Activated naive CD8-positive, alpha-beta T cell treated with anti-CD3 and anti-CD28 coated beads, Interleukin-2, amount 50 U/mL, for 16 hours (primary cell): ENCODE measurements at regions not wholly inside any gene's neighbourhood (a gene's known extent, or its start where the extent isn't known, plus 50 kb on each side); places are given as distances from the start of the nearest gene placed in this dataset.

Experiments used
- DNase-seq: peaks from one replicate; pipeline ENCODE4 v3.0.0-alpha.2; 2020; ENCODE audit warnings: low read depth, low spot score

DNA sequence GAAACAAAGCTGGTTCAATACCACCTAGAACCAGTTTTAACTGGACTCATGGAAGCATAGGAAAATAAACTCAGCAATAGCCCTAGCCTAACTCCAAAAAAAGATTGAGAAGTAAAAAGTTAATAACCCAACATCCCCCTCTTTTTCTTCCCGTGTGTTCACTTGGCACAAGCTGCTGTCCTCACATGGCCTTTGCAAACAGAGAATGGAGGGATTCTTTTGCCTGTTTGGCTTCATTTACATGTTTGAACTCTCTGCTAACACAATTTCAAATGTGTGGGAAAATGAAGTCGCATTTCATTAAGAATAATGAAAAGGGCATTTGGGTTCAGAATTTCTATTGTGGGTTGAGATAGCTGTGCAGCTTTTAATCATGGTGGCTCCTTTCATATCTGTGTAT is 589.2 kb upstream of the LRRTM1 start:
- DNase-seq, result no peak

DNA sequence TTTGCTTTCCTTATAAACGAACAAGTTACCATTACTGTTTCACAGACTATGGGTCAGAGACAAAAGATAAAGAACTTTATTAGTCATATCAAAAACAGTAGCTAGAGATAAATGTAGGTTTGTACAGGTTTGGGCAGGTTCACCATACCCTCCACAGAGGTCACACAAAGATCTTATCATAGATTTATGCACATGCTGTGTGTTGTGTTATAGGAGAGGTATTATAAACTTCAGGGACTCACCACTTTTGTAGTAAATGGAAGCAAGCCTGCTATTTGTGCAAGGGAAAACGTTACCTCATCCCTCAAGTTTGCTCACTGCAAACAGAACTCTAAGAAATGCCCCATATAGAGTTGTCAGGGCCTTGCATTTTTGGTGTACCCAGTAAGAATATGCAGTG is 584.5 kb upstream of the LRRTM1 start:
- no peak for DNase-seq

DNA sequence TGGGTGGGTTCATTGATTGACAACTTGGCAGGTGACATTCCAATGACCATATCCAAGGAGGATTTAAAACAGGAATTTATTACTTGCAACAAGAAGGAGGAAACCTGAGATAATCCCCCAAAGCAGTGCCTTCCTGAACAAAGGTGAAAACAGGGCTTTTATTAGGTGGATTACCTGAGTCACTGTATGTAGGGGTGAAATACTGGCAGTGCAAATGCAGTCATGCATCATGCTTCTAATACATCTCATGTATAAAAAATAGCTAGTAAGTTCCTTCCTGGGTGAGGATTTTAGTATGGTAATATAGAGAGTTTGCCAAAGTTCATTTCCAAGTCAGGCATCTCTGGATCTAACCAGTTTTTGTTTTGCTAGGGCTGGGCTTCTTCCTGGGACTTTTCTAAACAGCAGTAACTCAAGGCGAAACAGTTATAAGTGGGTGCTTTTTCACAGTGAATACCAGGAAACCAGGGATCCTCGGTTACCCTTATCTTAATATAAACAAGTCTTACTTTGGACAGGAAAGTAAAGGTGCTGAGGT is 583.4 kb upstream of the LRRTM1 start:
- DNase-seq, result no peak

DNA sequence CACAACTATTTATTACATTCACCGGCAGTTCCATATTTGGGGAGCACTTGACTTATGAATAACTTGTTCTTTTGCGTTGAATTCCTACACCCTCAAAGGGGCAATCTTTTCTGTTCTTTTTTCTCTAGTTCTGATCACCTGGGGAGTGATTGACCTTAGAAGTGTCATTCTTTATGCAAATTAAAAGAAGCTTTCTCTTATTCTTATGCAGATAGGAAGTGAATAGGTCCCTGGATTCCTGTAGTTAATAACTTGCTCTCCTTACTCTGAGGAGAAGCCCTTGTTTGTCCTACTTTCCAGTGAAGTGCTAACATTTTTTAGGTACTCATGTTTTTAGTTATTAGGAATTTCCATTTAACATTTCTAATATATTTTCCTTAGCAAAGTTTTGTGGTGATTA is 569.8 kb upstream of the LRRTM1 start:
- no peak for DNase-seq

DNA sequence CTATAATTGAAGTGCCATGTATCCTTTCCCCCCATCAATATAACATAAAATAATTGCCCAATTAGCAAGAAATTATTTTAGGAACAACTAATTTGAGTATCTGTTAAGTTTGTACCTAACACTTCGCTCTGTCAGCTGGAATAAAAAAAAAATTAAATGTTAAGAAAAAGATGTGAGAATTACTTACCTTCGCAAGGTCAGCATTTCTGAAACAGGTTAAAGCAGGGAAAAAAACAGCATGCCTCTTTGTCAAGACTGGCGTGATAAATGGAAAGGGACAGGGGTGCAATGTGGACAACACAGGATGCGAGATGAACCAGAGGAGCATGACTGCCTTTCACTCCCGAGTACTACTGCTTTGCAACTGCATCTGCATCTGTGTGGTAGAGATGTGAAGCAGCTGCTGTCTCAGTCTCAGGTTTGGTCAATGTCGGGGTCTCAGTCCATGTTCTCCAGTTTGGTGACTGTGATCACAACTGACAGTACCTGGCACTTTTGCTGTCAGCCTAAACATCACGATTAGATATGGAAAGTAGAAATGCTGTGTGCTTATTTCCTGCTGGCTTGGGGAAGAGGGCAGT is 565.4 kb upstream of the LRRTM1 start:
- DNase-seq, result no peak

DNA sequence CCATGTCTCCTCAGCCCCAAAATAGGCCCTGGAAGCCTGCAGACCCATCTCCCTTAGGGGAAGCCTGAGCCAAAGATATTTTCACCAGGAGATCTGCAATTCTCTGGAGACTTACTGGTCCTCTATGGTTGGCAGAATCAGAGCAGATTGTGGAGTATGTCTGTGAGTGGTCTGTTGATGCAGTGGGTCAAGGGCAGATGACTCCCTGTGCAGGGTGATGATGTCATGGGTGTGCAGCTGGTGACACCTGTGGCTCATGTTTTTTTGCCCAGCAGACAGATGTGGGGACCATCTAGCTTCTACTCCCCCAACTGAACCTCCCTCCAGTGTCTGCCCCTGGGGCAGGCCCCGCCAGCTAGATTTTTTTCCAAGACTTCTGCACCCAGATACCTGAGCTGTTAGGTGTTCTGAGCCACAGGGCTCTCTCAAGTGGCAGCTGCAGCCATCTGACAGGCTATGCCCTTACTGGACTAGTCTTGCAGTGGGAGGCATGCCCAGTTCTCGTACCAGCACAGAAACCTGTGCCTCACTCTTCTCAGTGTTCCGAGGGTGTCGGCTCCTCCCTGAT is 558.7 kb upstream of the LRRTM1 start:
- no peak for DNase-seq

DNA sequence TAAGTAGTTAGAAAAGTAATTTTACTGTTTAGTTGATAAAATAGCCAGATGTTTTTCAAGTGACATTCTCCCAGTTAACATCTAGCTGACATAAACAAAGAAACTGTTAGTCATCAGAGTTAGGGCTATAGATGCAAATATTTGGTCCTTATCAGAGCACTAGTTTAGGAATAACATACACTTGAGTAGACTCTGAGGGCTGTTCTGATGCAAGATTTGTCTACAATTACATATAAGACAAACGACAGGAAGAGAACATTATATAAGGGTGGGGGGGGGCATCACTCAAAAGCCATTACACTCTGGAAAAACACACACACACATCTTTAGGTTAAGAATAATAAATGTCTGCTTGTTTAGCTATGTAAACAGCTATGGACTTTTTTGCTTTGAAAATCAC is 554.4 kb upstream of the LRRTM1 start:
- no peak for DNase-seq

DNA sequence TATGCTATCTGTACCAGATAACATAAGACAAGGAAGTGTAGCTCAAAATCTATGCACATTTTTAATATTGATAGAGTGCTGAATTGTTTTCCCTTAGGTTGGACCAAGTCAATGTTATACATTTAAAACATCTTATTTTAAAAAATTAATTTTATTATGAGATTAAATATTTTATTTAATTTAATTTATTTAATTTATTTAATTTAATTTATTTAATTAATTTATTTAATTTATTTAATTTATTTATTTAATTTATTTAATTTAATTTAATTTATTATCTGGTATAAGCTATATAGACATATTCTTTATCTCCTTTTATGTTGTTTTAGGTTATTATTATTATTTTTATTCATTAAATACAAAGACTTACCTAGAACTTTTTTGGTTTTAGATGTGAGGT is 551.7 kb upstream of the LRRTM1 start:
- no peak for DNase-seq

DNA sequence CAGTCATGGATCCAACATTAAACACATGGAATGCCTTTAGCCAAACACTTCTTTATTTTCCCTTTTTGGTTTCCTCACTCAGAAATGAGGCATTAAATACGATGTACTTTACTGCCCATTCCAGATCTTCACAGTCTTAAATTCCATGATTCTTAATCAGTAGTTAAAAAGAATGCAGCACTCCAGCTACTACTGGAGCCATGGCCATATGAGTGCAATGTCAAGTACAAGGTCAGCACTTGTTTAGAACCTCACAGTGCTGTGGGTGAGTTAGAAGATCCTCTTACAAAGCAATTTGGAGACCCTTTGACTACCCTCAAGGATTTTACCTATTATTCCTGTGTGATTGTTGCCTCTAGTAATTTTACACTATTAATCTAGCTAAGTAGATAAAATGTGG is 550.3 kb upstream of the LRRTM1 start:
- DNase-seq, result no peak

DNA sequence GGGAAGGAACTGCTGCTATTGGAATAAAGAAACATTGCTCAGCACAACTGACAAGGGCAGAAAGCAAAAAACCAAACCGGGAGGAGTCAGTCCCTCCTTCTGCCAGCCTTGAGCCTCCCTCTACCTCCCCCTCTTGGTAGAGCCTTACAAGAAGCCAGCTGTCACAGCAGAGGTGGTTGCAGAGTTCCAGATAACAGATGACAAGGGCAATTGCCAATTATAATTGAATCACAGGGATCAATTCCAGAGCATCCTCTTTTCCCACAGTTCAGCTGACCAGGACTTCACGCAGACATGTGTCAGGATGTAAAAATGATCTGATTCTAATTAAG is 548.2 kb upstream of the LRRTM1 start:
- no peak for DNase-seq

DNA sequence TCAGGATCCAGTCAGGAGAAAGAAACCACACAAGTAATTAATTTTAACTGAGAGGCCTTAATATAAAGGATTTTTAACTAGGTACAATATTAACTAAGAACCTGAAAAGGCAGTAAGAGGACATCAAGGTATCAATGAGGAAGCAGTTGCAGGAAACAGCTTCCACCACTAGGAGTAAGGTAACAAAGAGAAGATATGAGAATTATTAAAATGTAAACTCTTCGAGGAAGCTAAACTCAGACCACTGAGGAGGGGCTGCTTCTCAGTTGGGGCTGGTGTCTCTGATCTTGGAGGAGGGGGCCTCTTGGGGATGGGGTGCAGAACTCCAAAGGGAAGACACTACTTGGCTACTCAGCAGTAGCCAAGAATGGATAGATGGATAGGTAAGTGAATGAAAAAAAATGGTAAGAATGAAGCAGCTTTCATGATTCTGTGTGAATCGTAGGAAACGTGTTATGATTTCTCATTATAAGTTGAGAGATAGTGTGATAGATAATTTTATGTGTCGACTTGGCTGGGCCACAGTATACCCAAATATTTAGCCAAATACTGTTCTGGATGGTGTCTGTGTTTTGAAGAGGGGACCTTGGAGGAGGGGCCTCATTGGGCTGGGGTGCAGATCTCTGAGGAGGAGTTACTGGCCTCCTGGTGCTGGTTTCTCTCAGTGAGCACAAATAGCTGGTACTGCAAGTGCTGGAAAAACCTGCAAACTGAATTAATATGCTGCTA is 547.7 kb upstream of the LRRTM1 start:
- no peak for DNase-seq

DNA sequence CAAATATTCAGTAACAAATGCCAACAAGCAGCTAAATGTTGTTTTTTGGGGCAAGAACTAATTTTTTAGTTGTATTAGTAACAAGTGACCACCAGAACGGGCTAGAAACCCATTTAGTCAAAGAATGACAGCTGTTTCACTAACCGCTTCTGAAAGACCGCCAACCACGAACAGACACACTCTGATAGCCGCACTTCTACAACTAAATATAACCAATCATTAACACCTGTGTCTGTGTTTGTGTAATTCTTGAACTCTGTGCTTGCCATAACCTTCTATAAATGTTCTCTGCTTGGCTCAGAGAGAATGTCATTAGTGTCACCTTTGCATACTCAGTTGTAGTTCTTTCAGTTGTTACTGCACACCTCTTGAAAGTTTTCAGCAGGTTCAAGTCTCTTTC is 526.3 kb upstream of the LRRTM1 start:
- no peak for DNase-seq

DNA sequence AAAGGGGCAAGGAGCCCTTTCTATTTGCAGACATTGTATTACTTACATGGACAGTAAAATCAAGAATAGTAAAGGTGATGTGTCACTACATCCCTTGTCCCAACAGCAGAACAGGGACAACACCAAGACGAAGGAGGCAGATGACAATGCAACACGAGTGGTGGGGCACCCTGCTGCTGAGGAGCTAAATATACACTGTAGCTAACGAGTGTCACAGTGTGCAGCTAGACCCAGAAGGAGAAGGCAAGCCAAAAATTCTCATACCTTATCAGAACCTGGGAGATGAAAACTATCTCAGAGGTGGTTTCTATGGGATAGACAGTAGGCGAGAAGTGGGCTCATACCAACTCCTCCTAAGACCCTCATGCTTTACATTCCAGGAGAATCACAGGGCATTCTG is 518.4 kb upstream of the LRRTM1 start:
- DNase-seq, result no peak

DNA sequence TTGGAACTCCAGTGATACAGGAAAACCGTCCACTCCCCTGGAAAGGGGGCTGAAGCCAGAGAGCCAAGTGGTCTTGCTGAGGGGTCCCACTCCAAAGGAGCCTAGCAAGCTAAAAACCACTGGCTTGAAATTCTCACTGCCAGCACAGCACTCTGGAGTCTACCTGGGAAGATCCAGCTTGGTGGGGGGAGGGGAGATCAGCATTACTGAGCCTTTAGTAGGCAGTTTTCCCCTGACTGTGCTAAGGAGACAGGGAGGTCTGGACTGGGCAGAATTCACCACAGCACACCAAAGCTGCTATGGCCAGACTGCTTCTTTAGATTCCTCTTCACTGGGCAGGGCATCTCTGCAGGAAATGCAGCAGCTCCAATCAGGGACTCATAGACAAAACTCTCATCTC is 510.7 kb upstream of the LRRTM1 start:
- DNase-seq, result no peak

DNA sequence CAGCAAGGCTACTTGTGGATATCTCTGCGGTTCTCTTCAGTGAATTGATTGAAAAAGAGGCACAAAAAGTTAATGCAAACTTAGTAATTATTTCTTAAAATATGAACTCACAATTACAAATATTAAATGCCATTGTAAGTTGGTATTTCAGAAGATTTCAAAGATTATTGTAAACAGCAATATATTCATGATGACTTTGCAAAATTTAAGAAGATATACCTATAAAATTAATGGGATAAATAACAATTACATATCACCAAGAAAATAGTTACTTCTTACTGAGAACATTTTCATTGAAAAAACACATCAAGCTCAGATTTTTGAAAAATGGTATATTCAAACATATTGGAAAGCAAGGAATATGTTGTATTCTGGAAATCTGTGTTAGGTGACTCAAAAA is 482.0 kb upstream of the LRRTM1 start:
- no peak for DNase-seq

DNA sequence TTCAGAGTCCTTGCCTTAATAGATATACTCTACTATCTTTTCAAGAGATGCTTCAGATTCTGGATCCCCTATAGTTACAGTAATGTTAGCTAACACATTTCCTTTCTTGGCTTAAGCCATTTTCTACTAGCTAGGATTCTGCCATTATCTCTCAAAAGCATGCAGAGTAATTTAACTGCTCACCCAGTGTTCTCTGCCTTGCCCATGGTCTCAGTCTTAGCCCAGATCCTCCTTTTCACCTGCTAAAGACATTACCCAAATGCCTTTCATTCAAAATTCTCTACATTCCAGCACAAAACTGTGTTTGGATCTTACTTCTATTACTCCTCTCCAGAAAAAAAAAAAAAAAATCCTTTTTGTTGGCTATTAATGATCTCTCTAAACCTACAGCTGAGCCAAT is 474.2 kb upstream of the LRRTM1 start:
- no peak for DNase-seq

DNA sequence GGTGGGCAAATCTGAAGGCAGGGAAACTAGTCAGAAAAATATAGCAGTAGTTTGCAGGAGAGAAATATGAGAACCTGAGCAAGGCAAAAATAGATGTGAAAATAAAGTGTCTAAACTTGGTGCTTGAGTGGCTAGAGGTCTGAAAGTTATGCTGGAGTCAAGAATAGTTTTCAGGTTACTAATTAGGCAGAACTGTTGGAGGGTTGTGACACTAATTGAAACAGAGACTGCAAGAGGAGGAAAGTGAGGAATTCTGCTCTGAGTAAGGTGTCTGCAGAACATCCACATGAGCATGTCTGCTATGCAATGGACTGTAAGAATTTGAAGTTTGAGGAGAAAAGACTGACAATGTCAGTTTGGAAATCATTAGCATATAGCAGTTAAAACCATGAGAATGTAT is 444.0 kb upstream of the LRRTM1 start:
- no peak for DNase-seq

DNA sequence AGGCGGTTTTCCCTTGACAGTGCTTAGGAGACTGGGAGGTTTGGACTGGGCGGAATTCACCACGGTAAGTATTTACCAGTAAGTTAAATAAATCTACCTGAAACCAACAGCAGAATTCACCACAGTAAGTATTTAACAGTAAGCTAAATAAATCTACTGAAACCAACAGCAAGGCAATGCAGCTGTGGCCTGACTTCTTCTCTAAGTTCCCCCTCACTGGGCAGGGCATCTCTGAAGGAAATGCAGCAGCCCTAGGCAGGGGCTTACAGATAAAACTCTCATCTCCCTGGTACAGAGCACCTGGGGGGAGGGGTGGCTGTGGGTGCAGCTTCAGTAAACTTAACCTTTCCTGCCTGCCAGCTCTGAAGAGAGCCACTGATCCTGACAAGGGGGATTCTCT is 432.5 kb upstream of the LRRTM1 start:
- no peak for DNase-seq

DNA sequence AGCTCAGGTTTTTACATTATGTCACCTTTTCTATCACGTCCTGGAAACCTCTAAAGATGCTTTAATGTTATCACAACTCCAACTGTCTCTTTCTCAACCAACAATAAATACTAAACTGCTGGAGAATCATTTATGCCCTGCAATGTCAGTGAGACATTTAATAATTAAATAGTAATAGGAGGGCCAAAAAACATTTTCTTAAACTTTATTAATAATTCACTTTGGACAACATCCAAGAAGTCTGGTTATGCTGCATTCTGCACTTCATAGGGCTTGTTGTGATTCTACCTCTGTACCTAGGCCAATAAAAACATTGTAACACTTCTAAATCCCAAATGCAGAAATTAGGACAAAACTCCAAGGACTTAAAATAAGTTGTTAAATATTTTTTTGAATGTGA is 420.4 kb upstream of the LRRTM1 start:
- DNase-seq, result no peak

DNA sequence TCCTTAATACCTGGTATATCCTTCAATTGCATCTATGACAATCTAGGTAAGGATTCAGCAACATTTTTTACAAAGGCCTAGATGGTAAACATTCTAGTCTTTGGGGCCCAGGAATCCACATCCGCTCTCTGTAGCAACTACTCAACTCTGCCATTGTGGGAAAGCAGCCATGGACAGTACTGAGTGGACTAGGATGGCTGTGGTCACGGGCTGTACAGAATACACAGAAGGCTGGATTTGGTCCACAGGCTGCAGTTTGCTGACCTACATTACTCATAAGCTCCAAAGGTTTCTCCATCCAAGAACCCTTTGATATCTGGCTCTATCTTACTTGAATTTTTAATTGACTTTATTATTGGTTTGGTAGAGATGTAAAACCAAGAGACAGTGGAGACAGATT is 418.3 kb upstream of the LRRTM1 start:
- DNase-seq, result no peak

DNA sequence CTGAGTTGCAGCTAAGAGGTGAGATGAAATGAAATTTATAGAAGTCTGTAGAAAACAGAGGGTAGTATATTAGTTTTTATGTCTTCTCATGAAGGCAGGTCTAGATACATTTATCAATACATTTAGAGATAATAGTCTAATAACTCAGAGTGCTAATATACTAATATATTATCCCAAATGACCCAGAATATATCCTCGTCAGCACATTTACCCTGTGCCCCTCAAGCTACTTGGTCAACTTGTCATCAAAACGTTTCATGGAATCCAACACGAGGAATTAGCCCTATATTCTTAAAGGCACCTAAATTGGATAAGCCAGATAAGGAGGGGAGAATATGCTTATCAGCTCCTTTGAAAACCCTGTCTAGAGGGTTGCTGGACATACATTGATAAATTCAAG is 415.1 kb upstream of the LRRTM1 start:
- DNase-seq, result no peak

DNA sequence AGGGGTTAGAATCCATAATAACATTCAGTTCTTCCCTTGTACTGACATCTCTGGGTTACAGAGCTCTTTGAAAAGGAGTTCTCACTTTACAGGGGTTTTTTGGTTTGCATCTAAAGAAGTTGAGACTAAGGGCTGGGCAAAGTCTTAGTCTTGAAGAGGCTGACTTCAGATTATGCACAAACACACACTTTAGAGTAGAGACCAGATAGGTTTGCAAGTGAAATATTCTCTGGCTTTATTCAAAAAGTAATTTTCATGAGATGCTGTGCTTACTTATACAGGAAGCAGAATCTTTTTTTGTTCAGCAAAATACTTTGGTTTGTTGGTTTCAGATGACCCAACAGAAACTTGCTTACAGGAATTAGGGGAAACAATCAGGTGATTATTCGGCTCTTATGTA is 410.9 kb upstream of the LRRTM1 start:
- DNase-seq, result no peak

DNA sequence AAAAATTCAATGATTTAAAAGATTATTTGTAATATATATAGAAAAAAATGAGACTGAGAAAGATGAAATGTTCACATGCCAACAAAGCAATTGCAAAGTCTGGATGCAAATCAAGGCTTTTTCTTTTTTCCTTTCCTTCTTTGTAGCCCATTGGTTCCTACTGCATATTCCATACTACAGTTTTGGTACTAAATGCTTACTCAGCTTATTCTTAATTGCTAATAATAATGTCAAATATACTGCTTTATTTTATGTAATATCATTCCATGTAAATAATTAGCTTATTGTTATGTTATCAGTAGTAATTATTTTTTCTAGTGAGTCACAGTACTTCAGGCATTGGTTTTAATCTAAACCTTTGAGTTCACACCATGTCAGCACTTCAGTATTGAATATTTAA is 407.4 kb upstream of the LRRTM1 start:
- DNase-seq, result no peak

DNA sequence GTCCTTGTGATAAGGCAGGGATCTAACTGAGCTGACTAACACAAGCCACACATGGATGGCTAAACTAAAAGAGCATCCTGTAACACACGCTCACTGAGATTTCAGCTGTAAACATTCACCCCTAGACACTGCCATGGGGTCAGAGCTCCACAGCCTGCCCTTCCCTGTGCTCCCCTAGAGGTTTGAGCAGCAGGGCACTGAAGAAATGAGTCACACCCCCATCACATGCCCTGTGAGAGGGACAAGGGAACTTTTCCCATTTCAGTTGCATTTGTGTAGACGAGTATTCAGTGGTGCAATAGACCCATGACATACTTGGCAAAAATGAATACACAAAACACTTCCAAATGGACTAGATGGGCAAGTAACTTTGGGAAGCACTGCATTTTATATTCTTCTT is 402.4 kb upstream of the LRRTM1 start:
- no peak for DNase-seq
